CD14-positive monocyte (primary cell): ENCODE measurements at regions not wholly inside any gene's neighbourhood (a gene's known extent, or its start where the extent isn't known, plus 50 kb on each side); places are given as distances from the start of the nearest gene placed in this dataset.

Experiments
- DNase-seq, 3 donors: peaks; one replicate each; pipeline ENCODE4 v3.0.0-alpha.2; 2011 to 2022
- H2AFZ ChIP-seq: 2 replicates; pipeline ENCODE4 v1.6.0; 2012; ENCODE audit warnings: mild to moderate bottlenecking, low read depth, low read length, inconsistent platforms; ENCODE audit not compliant: insufficient read depth, poor library complexity, severe bottlenecking
- H3K27ac ChIP-seq, 2 donors: 1 replicate in 1 of 2; 2 replicates in 1 of 2; pipeline ENCODE4 v1.5.1; 2012 to 2013; ENCODE audit warnings: low read length in 2 of 2, control low read depth in 1 of 2, inconsistent platforms in 1 of 2, low read depth in 1 of 2, mild to moderate bottlenecking in 1 of 2
- H3K27me3 ChIP-seq, 2 donors: one replicate each; pipeline versions ENCODE4 v1.6.0 to v1.6.1; 2011 to 2013; ENCODE audit warnings: low read length in 2 of 2; ENCODE audit not compliant: control insufficient read depth in 2 of 2, insufficient read depth in 2 of 2
- H3K36me3 ChIP-seq, 2 donors: replicated peaks in 1 of 2; 1 replicate in 1 of 2; 2 replicates in 1 of 2; pipeline versions ENCODE4 v1.5.1 to v1.6.1; 2012 to 2013; ENCODE audit warnings: low read length in 2 of 2, control low read depth in 1 of 2, inconsistent platforms in 1 of 2, mild to moderate bottlenecking in 1 of 2; ENCODE audit not compliant: insufficient read depth in 2 of 2, control insufficient read depth in 1 of 2
- H3K4me1 ChIP-seq, 2 donors: 1 replicate in 1 of 2; 2 replicates in 1 of 2; pipeline versions ENCODE4 v1.5.1 to v1.6.1; 2012 to 2013; ENCODE audit warnings: low read length in 2 of 2, control low read depth in 1 of 2, inconsistent platforms in 1 of 2, mild to moderate bottlenecking in 1 of 2, moderate library complexity in 1 of 2; ENCODE audit not compliant: insufficient read depth in 2 of 2, control insufficient read depth in 1 of 2
- H3K4me2 ChIP-seq: replicated peaks from 2 replicates; pipeline ENCODE3; 2012; ENCODE audit warnings: low read length, moderate library complexity, mild to moderate bottlenecking; ENCODE audit not compliant: poor library complexity, severe bottlenecking; ENCODE audit errors: extremely low read depth
- H3K4me3 ChIP-seq, 3 experiments: fragments of 200-600 bp in 1 of 3; sonication (generic) in 1 of 3; replicated peaks in 1 of 3; 1 replicate in 2 of 3; 2 replicates in 1 of 3; pipeline ENCODE4 v1.5.1; 2011 to 2013; ENCODE audit warnings: low read length in 3 of 3, mild to moderate bottlenecking in 3 of 3, control low read depth in 2 of 3, low read depth in 2 of 3, inconsistent platforms in 1 of 3, moderate library complexity in 1 of 3
- H3K79me2 ChIP-seq: 2 replicates; pipeline ENCODE4 v1.6.0; 2012; ENCODE audit warnings: mild to moderate bottlenecking, control low read depth, inconsistent platforms, low read length, moderate library complexity; ENCODE audit not compliant: insufficient read depth
- H3K9ac ChIP-seq: 2 replicates; pipeline ENCODE4 v1.6.0; 2017; ENCODE audit warnings: low read length, mild to moderate bottlenecking; ENCODE audit not compliant: insufficient read depth, poor library complexity, severe bottlenecking
- H3K9me3 ChIP-seq, 2 donors: replicated peaks in 1 of 2; 1 replicate in 1 of 2; 2 replicates in 1 of 2; pipeline versions ENCODE4 v1.5.1 to v1.6.1; 2012 to 2013; ENCODE audit warnings: low read length in 2 of 2, control low read depth in 1 of 2; ENCODE audit not compliant: control insufficient read depth in 1 of 2, insufficient read depth in 1 of 2
- H4K20me1 ChIP-seq: 2 replicates; pipeline ENCODE4 v1.6.0; 2012; ENCODE audit warnings: mild to moderate bottlenecking, low read length, control low read depth, moderate library complexity; ENCODE audit not compliant: insufficient read depth
- H3K27ac Mint-ChIP-seq, 7 donors: one replicate each; pipeline ENCODE4 v1.8.0; 2020; ENCODE audit warnings: mild to moderate bottlenecking in 7 of 7, mixed read lengths in 7 of 7, moderate library complexity in 6 of 7, inconsistent platforms in 2 of 7
- H3K27me3 Mint-ChIP-seq, 3 donors: one replicate each; pipeline ENCODE4 v1.8.0; 2021 to 2022; ENCODE audit warnings: low read depth in 3 of 3, mild to moderate bottlenecking in 3 of 3, mixed read lengths in 3 of 3, moderate library complexity in 3 of 3, inconsistent platforms in 1 of 3
- H3K36me3 Mint-ChIP-seq, 2 donors: one replicate each; pipeline ENCODE4 v1.8.0; 2020; ENCODE audit warnings: mixed read lengths in 2 of 2, inconsistent platforms in 1 of 2, mild to moderate bottlenecking in 1 of 2
- H3K4me1 Mint-ChIP-seq: one replicate; pipeline ENCODE4 v1.8.0; 2020; ENCODE audit warnings: mild to moderate bottlenecking, mixed read lengths
- H3K4me3 Mint-ChIP-seq, 2 donors: one replicate each; pipeline ENCODE4 v1.8.0; 2020; ENCODE audit warnings: mild to moderate bottlenecking in 2 of 2, mixed read lengths in 2 of 2, moderate library complexity in 1 of 2
- H3K9me3 Mint-ChIP-seq, 7 donors: one replicate each; pipeline ENCODE4 v1.8.0; 2020 to 2022; ENCODE audit warnings: mixed read lengths in 7 of 7, mild to moderate bottlenecking in 6 of 7, moderate library complexity in 6 of 7, inconsistent platforms in 2 of 7
- WGBS: methylation state at CpG from one replicate; pipeline ENCODE4 v1.1.5; 2013; ENCODE audit warnings: missing lambda C conversion rate; ENCODE audit not compliant: insufficient coverage; 5-methylcytosine and 5-hydroxymethylcytosine counted together
- intact Hi-C, 2 donors: fragments of 100-400 bp; cut with micrococcal nuclease; formaldehyde crosslinking; loops; one replicate each; pipeline versions ENCODE4 v1.15.0 to v1.15.1; 2023
- TF ChIP-seq, protein P1 (sequence below): fragments of 200-600 bp; IDR thresholded peaks from one replicate; pipeline ENCODE4 v1.8.0; 2022; ENCODE audit warnings: antibody characterized with exemption, mild to moderate bottlenecking

DNA sequence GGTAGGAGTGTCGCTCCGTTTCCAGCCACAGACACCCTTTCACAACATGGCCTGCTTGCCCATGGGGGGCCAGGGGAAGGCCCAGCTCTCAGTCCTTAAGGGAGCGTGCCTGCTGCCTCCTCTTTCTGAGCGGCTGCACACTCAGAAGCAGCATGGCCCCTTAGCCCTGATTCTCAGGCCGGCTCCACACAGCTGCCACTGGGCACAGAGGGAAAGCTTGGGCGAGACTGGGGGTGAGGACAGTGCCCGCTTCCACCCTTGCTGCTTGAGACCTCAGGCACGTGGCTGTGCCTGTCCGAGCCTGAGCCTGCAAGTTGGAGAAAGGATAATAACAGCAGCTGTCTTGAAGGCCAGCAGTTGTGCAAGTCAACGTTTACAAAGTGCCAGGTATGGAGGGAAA is 416.3 kb downstream of the SHANK2 start:
- H3K4me3 ChIP-seq: no peak overlapping the region
- TF ChIP-seq, protein P1, sequence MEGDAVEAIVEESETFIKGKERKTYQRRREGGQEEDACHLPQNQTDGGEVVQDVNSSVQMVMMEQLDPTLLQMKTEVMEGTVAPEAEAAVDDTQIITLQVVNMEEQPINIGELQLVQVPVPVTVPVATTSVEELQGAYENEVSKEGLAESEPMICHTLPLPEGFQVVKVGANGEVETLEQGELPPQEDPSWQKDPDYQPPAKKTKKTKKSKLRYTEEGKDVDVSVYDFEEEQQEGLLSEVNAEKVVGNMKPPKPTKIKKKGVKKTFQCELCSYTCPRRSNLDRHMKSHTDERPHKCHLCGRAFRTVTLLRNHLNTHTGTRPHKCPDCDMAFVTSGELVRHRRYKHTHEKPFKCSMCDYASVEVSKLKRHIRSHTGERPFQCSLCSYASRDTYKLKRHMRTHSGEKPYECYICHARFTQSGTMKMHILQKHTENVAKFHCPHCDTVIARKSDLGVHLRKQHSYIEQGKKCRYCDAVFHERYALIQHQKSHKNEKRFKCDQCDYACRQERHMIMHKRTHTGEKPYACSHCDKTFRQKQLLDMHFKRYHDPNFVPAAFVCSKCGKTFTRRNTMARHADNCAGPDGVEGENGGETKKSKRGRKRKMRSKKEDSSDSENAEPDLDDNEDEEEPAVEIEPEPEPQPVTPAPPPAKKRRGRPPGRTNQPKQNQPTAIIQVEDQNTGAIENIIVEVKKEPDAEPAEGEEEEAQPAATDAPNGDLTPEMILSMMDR: no peak
- H3K9me3 ChIP-seq: no peaks in the 10 kb centered on the region
- no peak overlapping the region for H3K4me3 Mint-ChIP-seq
- no peak for DNase-seq
- peaks cover 0 to 16% (median 4%) of the 10 kb centered on the region in 3 donors for H3K27me3 Mint-ChIP-seq
- no peaks in the 10 kb centered on the region for H3K27me3 ChIP-seq
- WGBS: 94% methylated on average over 9 of the region's 10 CpGs
- H3K36me3 ChIP-seq: no peaks in the 10 kb centered on the region
- intact Hi-C loops: no loop called here
- H3K36me3 Mint-ChIP-seq: no peaks in the 10 kb centered on the region
- no peaks in the 10 kb centered on the region for H3K4me1 Mint-ChIP-seq
- no peak overlapping the region for H3K27ac Mint-ChIP-seq
- H4K20me1 ChIP-seq: no peaks in the 10 kb centered on the region
- H3K79me2 ChIP-seq: no peaks in the 10 kb centered on the region
- peaks cover 3 to 9% (median 4%) of the 10 kb centered on the region in 7 donors for H3K9me3 Mint-ChIP-seq
- no peak overlapping the region for H3K4me2 ChIP-seq
- H2AFZ ChIP-seq: no peak overlapping the region
- no peak overlapping the region for H3K27ac ChIP-seq
- H3K4me1 ChIP-seq: no peaks in the 10 kb centered on the region
- no peak overlapping the region for H3K9ac ChIP-seq

- TF ChIP-seq, protein P1: no peak
- no peaks in the 10 kb centered on the region for H3K36me3 Mint-ChIP-seq
- Histone ChIP-seq H4K20me1 (no peaks in the 10 kb centered on the region), H3K4me1 (no peaks in the 10 kb centered on the region), H3K27me3 (no peaks in the 10 kb centered on the region), H3K9me3 (no peaks in the 10 kb centered on the region), H3K36me3 (no peaks in the 10 kb centered on the region), H3K79me2 (no peaks in the 10 kb centered on the region), H3K27ac (no peak overlapping the region), H2AFZ (no peak overlapping the region), H3K9ac (no peak overlapping the region), H3K4me3 (no peak overlapping the region), H3K4me2 (no peak overlapping the region)
- 100% methylated on average over 1 of the region's 3 CpGs for WGBS
- DNase-seq: no peak
- H3K27me3 Mint-ChIP-seq: peaks cover 0 to 11% (median 3%) of the 10 kb centered on the region in 3 donors
- H3K4me3 Mint-ChIP-seq: no peak overlapping the region
- no peaks in the 10 kb centered on the region for H3K4me1 Mint-ChIP-seq
- H3K9me3 Mint-ChIP-seq: peaks cover 3 to 9% (median 4%) of the 10 kb centered on the region in 7 donors
- no peak overlapping the region for H3K27ac Mint-ChIP-seq
- intact Hi-C loops: no loop called here
These were observed 414.2 kb downstream of the SHANK2 start for GRCh38 chr11:70838198-70838597.
